ENCODE measurements at regions not wholly inside any gene's neighbourhood (a gene's known extent, or its start where the extent isn't known, plus 50 kb on each side); places are given as distances from the start of the nearest gene placed in this dataset.

- Mint-ChIP-seq H3K27me3 (ENCODE audit: insufficient read depth) (peaks cover 36% of the 10 kb centered on the region), H3K4me3 (no peak overlapping the region), H3K9me3 (no peaks in the 10 kb centered on the region), H3K36me3 (ENCODE audit: low read depth) (no peaks in the 10 kb centered on the region), H3K27ac (no peak overlapping the region), H3K4me1 (peaks cover 31% of the 10 kb centered on the region)
- no peak overlapping the region for H3K27ac ChIP-seq (ENCODE audit: low read depth, low read length)
- no peak overlapping the region for H3K4me3 ChIP-seq (ENCODE audit: low read length)
- H3K9me3 ChIP-seq (ENCODE audit: control insufficient read depth, low read length): no peaks in the 10 kb centered on the region
- WGBS, 2 experiments (ENCODE audit: insufficient coverage in 1 of 2, insufficient read length in 1 of 2): 70 to 88% methylated on average over 1 to 2 of the region's 2 CpGs
- no peak for TF ChIP-seq CTCF (conservative IDR thresholded peaks at IDR 0.05)
- peaks cover 16% of the 10 kb centered on the region for H3K4me1 ChIP-seq (ENCODE audit: control insufficient read depth, insufficient read depth, low read length)
- H3K9ac ChIP-seq (ENCODE audit: extremely low read depth, low read length, poor library complexity, severe bottlenecking): no peak overlapping the region
- no peaks in the 10 kb centered on the region for H3K36me3 ChIP-seq (ENCODE audit: control insufficient read depth, insufficient read depth, low read length)
- H3K27me3 ChIP-seq (ENCODE audit: control insufficient read depth, insufficient read depth, low read length, poor library complexity, severe bottlenecking): peaks cover 34% of the 10 kb centered on the region
- DNase-seq: peak; percentile 39
Observed at GRCh38 chr3:186476541-186476940, 67.6 kb downstream of the CRYGS start.

- Mint-ChIP-seq H3K27me3 (ENCODE audit: insufficient read depth) (peaks cover 39% of the 10 kb centered on the region), H3K4me3 (no peak overlapping the region), H3K4me1 (peaks cover 35% of the 10 kb centered on the region), H3K27ac (no peak overlapping the region), H3K36me3 (ENCODE audit: low read depth) (no peaks in the 10 kb centered on the region), H3K9me3 (no peaks in the 10 kb centered on the region)
- Histone ChIP-seq H3K4me1 (ENCODE audit: control insufficient read depth, insufficient read depth, low read length) (peaks cover 21% of the 10 kb centered on the region), H3K9me3 (ENCODE audit: control insufficient read depth, low read length) (no peaks in the 10 kb centered on the region), H3K27ac (ENCODE audit: low read depth, low read length) (no peak overlapping the region), H3K27me3 (ENCODE audit: control insufficient read depth, insufficient read depth, low read length, poor library complexity, severe bottlenecking) (peaks cover 38% of the 10 kb centered on the region), H3K4me3 (ENCODE audit: low read length) (no peak overlapping the region), H3K9ac (ENCODE audit: extremely low read depth, low read length, poor library complexity, severe bottlenecking) (no peak overlapping the region), H3K36me3 (ENCODE audit: control insufficient read depth, insufficient read depth, low read length) (no peaks in the 10 kb centered on the region)
- peak; percentile 52 for DNase-seq
- TF ChIP-seq CTCF (conservative IDR thresholded peaks at IDR 0.05): no peak
- WGBS, 2 experiments (ENCODE audit: insufficient coverage in 1 of 2, insufficient read length in 1 of 2): 52% methylated on average over 3 of the region's 3 CpGs; no CpG with 5 or more reads in 1 of the 2 experiments
Observed at GRCh38 chr3:186476044-186476468, 68.1 kb downstream of the CRYGS start.

GRCh38 chr3:186473166-186473565 lies 71.0 kb downstream of the CRYGS start:
- H3K36me3 ChIP-seq (ENCODE audit: control insufficient read depth, insufficient read depth, low read length): no peaks in the 10 kb centered on the region
- H3K27me3 ChIP-seq (ENCODE audit: control insufficient read depth, insufficient read depth, low read length, poor library complexity, severe bottlenecking): peaks cover 39% of the 10 kb centered on the region
- DNase-seq: peak; percentile 12
- no peaks in the 10 kb centered on the region for H3K9me3 ChIP-seq (ENCODE audit: control insufficient read depth, low read length)
- no peak for TF ChIP-seq CTCF (conservative IDR thresholded peaks at IDR 0.05)
- H3K27ac ChIP-seq (ENCODE audit: low read depth, low read length): no peak overlapping the region
- H3K9ac ChIP-seq (ENCODE audit: extremely low read depth, low read length, poor library complexity, severe bottlenecking): no peak overlapping the region
- H3K4me3 ChIP-seq (ENCODE audit: low read length): no peak overlapping the region
- Mint-ChIP-seq H3K9me3 (no peaks in the 10 kb centered on the region), H3K4me1 (peaks cover 57% of the 10 kb centered on the region), H3K4me3 (no peak overlapping the region), H3K36me3 (ENCODE audit: low read depth) (no peaks in the 10 kb centered on the region), H3K27ac (no peak overlapping the region), H3K27me3 (ENCODE audit: insufficient read depth) (peaks cover 36% of the 10 kb centered on the region)
- peaks cover 38% of the 10 kb centered on the region for H3K4me1 ChIP-seq (ENCODE audit: control insufficient read depth, insufficient read depth, low read length)
- 94 to 100% methylated on average over 2 of the region's 2 CpGs for WGBS, 2 experiments (ENCODE audit: insufficient coverage in 1 of 2, insufficient read length in 1 of 2)
